OCI-LY7 (cell line): ENCODE measurements at regions not wholly inside any gene's neighbourhood (a gene's known extent, or its start where the extent isn't known, plus 50 kb on each side); places are given as distances from the start of the nearest gene placed in this dataset.

Experiments
- BruUV-seq: library from RNA; stranded (reverse); fragments of 400-500 nt; replicated peaks from 2 replicates; lab custom pipeline; 2021; lab: Mats Ljungman, UMichigan
- CTCF ChIA-PET: fragments of 300-600 bp; sonication (Branson Sonifier 250); formaldehyde crosslinking; loops from one replicate; lab custom pipeline; 2022; ENCODE audit warnings: antibody characterized with exemption; ENCODE audit not compliant: unreplicated experiment; lab: Charles Lee
- POLR2A ChIA-PET: fragments of 300-600 bp; sonication (Branson Sonifier 250); formaldehyde crosslinking; loops from one replicate; lab custom pipeline; 2022; ENCODE audit warnings: antibody characterized with exemption; lab: Charles Lee
- DNase-seq: peaks from one replicate; pipeline ENCODE4 v3.0.0-alpha.2; 2015; ENCODE audit warnings: low spot score
- H2AFZ ChIP-seq: fragments of 200-600 bp; sonication (generic), shearing (Covaris generic); 2 replicates; pipeline ENCODE4 v1.6.1; 2014; ENCODE audit warnings: mild to moderate bottlenecking, antibody characterized with exemption, low read length, moderate library complexity
- H3K27ac ChIP-seq: fragments of 200-600 bp; sonication (generic); 2 replicates; pipeline ENCODE4 v1.5.1; 2014; ENCODE audit warnings: mixed run types, low read depth, mild to moderate bottlenecking, moderate library complexity, low read length, inconsistent platforms; ENCODE audit not compliant: poor library complexity, severe bottlenecking
- H3K36me3 ChIP-seq: fragments of 200-600 bp; sonication (generic); 2 replicates; pipeline ENCODE4 v1.6.1; 2014; ENCODE audit warnings: mild to moderate bottlenecking, antibody characterized with exemption, low read length, moderate library complexity, mixed read lengths; ENCODE audit not compliant: insufficient read depth
- H3K4me1 ChIP-seq: fragments of 200-600 bp; sonication (generic); 2 replicates; pipeline ENCODE4 v1.5.1; 2014; ENCODE audit warnings: mild to moderate bottlenecking, low read length; ENCODE audit not compliant: insufficient read depth, poor library complexity, severe bottlenecking
- H3K4me2 ChIP-seq: fragments of 200-600 bp; sonication (generic); 2 replicates; pipeline ENCODE4 v1.6.1; 2014; ENCODE audit warnings: mild to moderate bottlenecking, low read length
- H3K4me3 ChIP-seq: fragments of 200-600 bp; sonication (generic); 2 replicates; pipeline ENCODE4 v1.5.1; 2014; ENCODE audit warnings: mild to moderate bottlenecking, low read depth, low read length; ENCODE audit not compliant: poor library complexity, severe bottlenecking
- H3K79me2 ChIP-seq: fragments of 200-600 bp; sonication (generic); 2 replicates; pipeline ENCODE4 v1.6.1; 2016; ENCODE audit warnings: low read depth, mild to moderate bottlenecking, low read length, moderate library complexity, mixed read lengths; ENCODE audit not compliant: insufficient read depth
- H3K9me2 ChIP-seq: fragments of 200-600 bp; sonication (generic); 2 replicates; pipeline ENCODE4 v1.6.1; 2016; ENCODE audit warnings: mild to moderate bottlenecking, low read length, mixed read lengths; ENCODE audit not compliant: insufficient read depth
- H3K9me3 ChIP-seq: fragments of 200-600 bp; sonication (generic); 2 replicates; pipeline ENCODE4 v1.6.1; 2014; ENCODE audit warnings: mild to moderate bottlenecking, mixed run types, low read length, mixed read lengths
- H4K20me1 ChIP-seq: fragments of 200-600 bp; sonication (generic); 2 replicates; pipeline ENCODE4 v1.6.1; 2014; ENCODE audit warnings: mild to moderate bottlenecking, antibody characterized with exemption, low read length, moderate library complexity, mixed read lengths; ENCODE audit not compliant: insufficient read depth
- EZH2phosphoT487 ChIP-seq: fragments of 200-600 bp; sonication (generic); IDR thresholded peaks from 2 replicates; pipeline ENCODE4 v1.6.1; 2018; ENCODE audit warnings: low read depth, borderline replicate concordance, mild to moderate bottlenecking, mixed run types, antibody characterized with exemption, low read length, moderate library complexity, mixed read lengths
- intact Hi-C: fragments of 100-400 bp; cut with micrococcal nuclease; formaldehyde crosslinking; loops from one replicate; pipeline ENCODE4 v1.10.0; 2022; ENCODE audit not compliant: unreplicated experiment
- TF ChIP-seq, protein P1 (sequence below): fragments of 200-600 bp; sonication (generic); conservative IDR thresholded peaks from 2 replicates; pipeline ENCODE4 v1.5.1; 2014; ENCODE audit warnings: mild to moderate bottlenecking, antibody characterized with exemption, low read length, moderate library complexity, mixed read lengths

DNA sequence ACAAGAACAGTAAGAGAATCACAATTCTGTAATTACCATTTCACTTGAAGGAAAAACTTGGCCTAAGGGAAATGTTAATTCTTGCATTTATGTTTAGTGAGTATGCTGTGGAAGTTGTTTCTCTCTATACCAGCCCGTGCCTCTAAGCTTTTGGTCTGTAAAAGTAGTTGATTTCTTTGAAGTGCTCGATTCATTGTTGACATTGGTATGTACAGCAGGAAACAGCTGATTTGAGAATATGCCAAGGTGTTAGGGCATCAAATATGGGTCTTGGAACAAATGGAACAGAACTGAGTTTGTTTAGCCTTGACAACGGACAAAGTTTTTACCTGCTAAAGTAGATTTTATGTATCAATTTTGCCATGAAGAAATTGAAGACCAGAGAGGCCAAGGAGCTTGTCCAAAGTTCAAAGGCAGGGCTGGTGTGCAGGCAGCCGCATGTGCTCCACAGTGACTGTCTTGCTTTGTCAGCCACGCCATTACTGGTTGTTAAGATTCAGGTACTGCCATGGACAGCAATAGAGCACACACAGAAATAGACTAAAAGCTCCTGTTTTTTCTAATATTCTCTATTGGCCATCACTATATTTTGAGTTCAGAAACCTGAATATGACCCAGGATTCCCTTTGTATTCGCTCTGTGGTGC is 75.5 kb upstream of the TLR3 start:
- no peak overlapping the region for H2AFZ ChIP-seq
- no peak overlapping the region for H3K4me2 ChIP-seq
- ChIA-PET CTCF (no interaction called here), POLR2A (interaction anchor here (1.7 kb wide), 1 partner anchor 9 kb away, joined by 5 read pairs; no protein-coding TSS in a partner anchor)
- no peak for DNase-seq
- no peaks in the 10 kb centered on the region for H3K36me3 ChIP-seq
- no peaks in the 10 kb centered on the region for H3K9me3 ChIP-seq
- H3K4me1 ChIP-seq, result no peaks in the 10 kb centered on the region
- no peak overlapping the region for H3K4me3 ChIP-seq
- TF ChIP-seq EZH2phosphoT487, result no peak
- TF ChIP-seq, protein P1, sequence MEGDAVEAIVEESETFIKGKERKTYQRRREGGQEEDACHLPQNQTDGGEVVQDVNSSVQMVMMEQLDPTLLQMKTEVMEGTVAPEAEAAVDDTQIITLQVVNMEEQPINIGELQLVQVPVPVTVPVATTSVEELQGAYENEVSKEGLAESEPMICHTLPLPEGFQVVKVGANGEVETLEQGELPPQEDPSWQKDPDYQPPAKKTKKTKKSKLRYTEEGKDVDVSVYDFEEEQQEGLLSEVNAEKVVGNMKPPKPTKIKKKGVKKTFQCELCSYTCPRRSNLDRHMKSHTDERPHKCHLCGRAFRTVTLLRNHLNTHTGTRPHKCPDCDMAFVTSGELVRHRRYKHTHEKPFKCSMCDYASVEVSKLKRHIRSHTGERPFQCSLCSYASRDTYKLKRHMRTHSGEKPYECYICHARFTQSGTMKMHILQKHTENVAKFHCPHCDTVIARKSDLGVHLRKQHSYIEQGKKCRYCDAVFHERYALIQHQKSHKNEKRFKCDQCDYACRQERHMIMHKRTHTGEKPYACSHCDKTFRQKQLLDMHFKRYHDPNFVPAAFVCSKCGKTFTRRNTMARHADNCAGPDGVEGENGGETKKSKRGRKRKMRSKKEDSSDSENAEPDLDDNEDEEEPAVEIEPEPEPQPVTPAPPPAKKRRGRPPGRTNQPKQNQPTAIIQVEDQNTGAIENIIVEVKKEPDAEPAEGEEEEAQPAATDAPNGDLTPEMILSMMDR, result no peak
- H4K20me1 ChIP-seq, result no peaks in the 10 kb centered on the region
- H3K9me2 ChIP-seq, result no peaks in the 10 kb centered on the region
- H3K79me2 ChIP-seq, result no peaks in the 10 kb centered on the region
- no TSS peak for BruUV-seq
- H3K27ac ChIP-seq, result no peak overlapping the region
- intact Hi-C loops, result no loop called here

DNA sequence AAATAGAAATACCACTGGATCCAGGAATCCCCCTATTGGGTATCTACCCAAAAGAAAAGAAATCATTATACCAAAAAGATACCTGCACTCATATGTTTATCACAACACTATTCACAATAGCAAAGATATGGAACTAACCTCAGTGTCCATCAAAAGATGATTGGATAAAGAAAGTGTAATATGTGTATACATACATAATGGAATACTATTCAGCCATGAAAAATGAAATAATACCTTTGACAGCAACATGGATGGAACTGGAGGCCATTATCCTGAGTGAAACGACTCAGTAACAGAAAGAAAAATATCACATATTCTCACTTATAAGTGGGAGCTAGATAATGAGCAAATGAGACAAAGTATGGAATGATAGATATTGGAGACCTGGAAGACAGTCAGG is 74.2 kb upstream of the TLR3 start:
- no peak for DNase-seq
- Histone ChIP-seq H3K4me1 (no peaks in the 10 kb centered on the region), H2AFZ (no peak overlapping the region), H3K79me2 (no peaks in the 10 kb centered on the region), H3K27ac (no peak overlapping the region), H3K9me2 (no peaks in the 10 kb centered on the region), H3K4me2 (no peak overlapping the region), H3K9me3 (no peaks in the 10 kb centered on the region), H3K4me3 (no peak overlapping the region), H3K36me3 (no peaks in the 10 kb centered on the region), H4K20me1 (no peaks in the 10 kb centered on the region)
- TF ChIP-seq, protein P1, result no peak
- no peak for TF ChIP-seq EZH2phosphoT487
- ChIA-PET CTCF (interaction anchor here (0.6 kb wide), 1 partner anchor 8 kb away, joined by 3 read pairs; no protein-coding TSS in a partner anchor), POLR2A (interaction anchor here (1.0 kb wide), 1 partner anchor 103 kb away, joined by 3 read pairs; no protein-coding TSS in a partner anchor)
- intact Hi-C loops, result no loop called here
- BruUV-seq, result no TSS peak

DNA sequence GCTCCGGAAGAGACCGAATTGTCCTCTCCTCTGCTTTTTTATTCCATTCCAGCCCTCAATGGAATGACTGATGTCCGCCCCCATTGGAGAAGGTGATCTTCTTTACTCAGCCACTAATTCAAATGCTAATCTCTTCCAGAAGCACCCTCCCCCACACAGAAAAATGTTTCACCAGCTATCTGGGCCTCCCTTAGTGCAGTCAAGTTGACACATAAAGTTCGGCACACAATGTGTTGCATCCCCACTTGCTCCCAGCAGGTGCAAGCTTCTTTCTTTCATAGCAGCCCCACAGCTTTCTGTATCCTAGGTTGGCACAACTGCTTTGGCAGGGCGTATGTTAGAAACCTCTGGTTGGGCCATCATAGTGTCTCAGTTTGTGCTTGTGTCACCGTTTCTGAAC is 73.3 kb upstream of the TLR3 start:
- BruUV-seq, result no TSS peak
- Histone ChIP-seq H4K20me1 (no peaks in the 10 kb centered on the region), H3K27ac (no peak overlapping the region), H3K9me3 (no peaks in the 10 kb centered on the region), H3K9me2 (no peaks in the 10 kb centered on the region), H3K4me3 (no peak overlapping the region), H3K36me3 (no peaks in the 10 kb centered on the region), H3K4me1 (no peaks in the 10 kb centered on the region), H3K79me2 (no peaks in the 10 kb centered on the region), H3K4me2 (no peak overlapping the region), H2AFZ (no peak overlapping the region)
- TF ChIP-seq EZH2phosphoT487, result no peak
- TF ChIP-seq, protein P1, result no peak
- no peak for DNase-seq
- intact Hi-C loops, result no loop called here
- POLR2A ChIA-PET, result interaction anchor here (0.5 kb wide), 1 partner anchor 15 kb away, joined by 3 read pairs; no protein-coding TSS in a partner anchor
- CTCF ChIA-PET, result no interaction called here
